HG02798 (cell line): ENCODE measurements at regions not wholly inside any gene's neighbourhood (a gene's known extent, or its start where the extent isn't known, plus 50 kb on each side); places are given as distances from the start of the nearest gene placed in this dataset.
"Not testable (repeated sequence)": the region's sequence is repeated elsewhere in the genome, so short reads cannot be mapped to it uniquely, and the experiment has no call there.

Source experiments
- ATAC-seq: cut with Tn5 transposase; IDR thresholded peaks from one replicate; pipeline ENCODE4 v1.9.1; 2021; ENCODE audit warnings: mild to moderate bottlenecking; ENCODE audit not compliant: unreplicated experiment, poor library complexity

GRCh38 chr3:72276806-72277205, 491.9 kb upstream of the PROK2 start:
- ATAC-seq, result no peak

- ATAC-seq, result no peak
Measured at GRCh38 chr3:72275331-72275751, 490.4 kb upstream of the PROK2 start.

- peak; percentile 50 for ATAC-seq
Measured at GRCh38 chr3:72274493-72275330, 489.8 kb upstream of the PROK2 start.

GRCh38 chr3:72273615-72274014, 488.7 kb upstream of the PROK2 start:
- no peak for ATAC-seq

- no peak for ATAC-seq
Measured at GRCh38 chr3:72272356-72272755, 487.4 kb upstream of the PROK2 start.

- ATAC-seq, result no peak
Measured at GRCh38 chr3:72271923-72272322, 487.0 kb upstream of the PROK2 start.

GRCh38 chr3:72271216-72271615, 486.3 kb upstream of the PROK2 start:
- ATAC-seq, result no peak

GRCh38 chr3:72270730-72271129, 485.8 kb upstream of the PROK2 start:
- ATAC-seq, result no peak

- no peak for ATAC-seq
Measured at GRCh38 chr3:72270072-72270681, 485.2 kb upstream of the PROK2 start.

- no peak for ATAC-seq
Measured at GRCh38 chr3:72269475-72269874, 484.5 kb upstream of the PROK2 start.

- not testable (repeated sequence) for ATAC-seq
Measured at GRCh38 chr3:72266921-72267524, 482.1 kb upstream of the PROK2 start.

GRCh38 chr3:72266016-72266370, 481.0 kb upstream of the PROK2 start:
- ATAC-seq, result peak; percentile 34

- ATAC-seq, result peak; percentile 51
Measured at GRCh38 chr3:72265256-72266015, 480.5 kb upstream of the PROK2 start.

GRCh38 chr3:72263223-72263990, 478.5 kb upstream of the PROK2 start:
- ATAC-seq, result no peak

- no peak for ATAC-seq
Measured at GRCh38 chr3:72262736-72263135, 477.8 kb upstream of the PROK2 start.

- no peak for ATAC-seq
Measured at GRCh38 chr3:72261566-72262564, 476.9 kb upstream of the PROK2 start.

- ATAC-seq, result no peak
Measured at GRCh38 chr3:72260588-72260910, 475.6 kb upstream of the PROK2 start.

GRCh38 chr3:72259755-72260587, 475.0 kb upstream of the PROK2 start:
- ATAC-seq, result peak; percentile 33
